HCT116 (cell line): ENCODE measurements at regions not wholly inside any gene's neighbourhood (a gene's known extent, or its start where the extent isn't known, plus 50 kb on each side); places are given as distances from the start of the nearest gene placed in this dataset.

Experiments
- ATAC-seq: fragments of 200-7000 bp; cut with Tn5 transposase; 2 replicates; pipeline ENCODE4 v1.9.1; 2020; ENCODE audit warnings: mild to moderate bottlenecking, moderate library complexity
- BruUV-seq: library from RNA; stranded (reverse); fragments of 400-500 nt; replicated peaks from 2 replicates; lab custom pipeline; 2021; lab: Mats Ljungman, UMichigan
- CTCF ChIA-PET: fragments of 300-600 bp; sonication (Branson Sonifier 250); formaldehyde crosslinking; loops from one replicate; lab custom pipeline; 2021; ENCODE audit warnings: antibody characterized with exemption; lab: Charles Lee
- POLR2A ChIA-PET: fragments of 300-600, 350-600 bp; sonication (Branson Sonifier 250); formaldehyde crosslinking; loops from one replicate; lab custom pipeline; 2021; ENCODE audit warnings: antibody characterized with exemption; lab: Charles Lee
- RAD21 ChIA-PET, 2 experiments: fragments of 300-600 bp; sonication (Branson Sonifier 250); formaldehyde crosslinking; loops; one replicate each; lab custom pipeline; 2023; ENCODE audit warnings: low total read pairs in 2 of 2; ENCODE audit not compliant: uncharacterized antibody in 2 of 2, unreplicated experiment in 2 of 2, low non-redundant PET in 1 of 2; lab: Charles Lee
- DNase-seq: peaks from one replicate; pipeline ENCODE4 v3.0.0-alpha.2; 2010; ENCODE audit warnings: low read depth, low spot score
- H2AFZ ChIP-seq: fragments of 200-600 bp; shearing (Covaris generic), sonication (generic); 2 replicates; pipeline ENCODE4 v1.6.1; 2017; ENCODE audit warnings: low read depth, mixed run types, mixed read lengths, antibody characterized with exemption, low read length; ENCODE audit not compliant: poor library complexity, severe bottlenecking
- H3K27ac ChIP-seq: 2 replicates; pipeline ENCODE4 v1.5.1; 2012; ENCODE audit warnings: low read depth, low read length
- H3K27me3 ChIP-seq: fragments of 200-600 bp; sonication (generic); 2 replicates; pipeline ENCODE4 v1.6.1; 2016; ENCODE audit warnings: mixed run types, low read length, mixed read lengths; ENCODE audit not compliant: insufficient read depth
- H3K36me3 ChIP-seq, 2 experiments: fragments of 200-500 bp in 1 of 2; fragments of 200-600 bp in 1 of 2; sonication (Bioruptor generic) in 1 of 2; sonication (generic) in 1 of 2; 2 replicates each; pipeline versions ENCODE4 v1.5.1 to v1.6.1; 2014 to 2016; ENCODE audit warnings: low read length in 2 of 2, inconsistent platforms in 1 of 2, mixed read lengths in 1 of 2, mixed run types in 1 of 2; ENCODE audit not compliant: insufficient read depth in 2 of 2, control insufficient read depth in 1 of 2
- H3K4me1 ChIP-seq, 2 experiments: fragments of 200-600 bp in 1 of 2; sonication (generic) in 1 of 2; 2 replicates each; pipeline versions ENCODE4 v1.5.1 to v1.6.1; 2012 to 2017; ENCODE audit warnings: low read length in 2 of 2, inconsistent platforms in 1 of 2, mild to moderate bottlenecking in 1 of 2, mixed read lengths in 1 of 2, mixed run types in 1 of 2, moderate library complexity in 1 of 2; ENCODE audit not compliant: insufficient read depth in 2 of 2, control insufficient read depth in 1 of 2
- H3K4me2 ChIP-seq: fragments of 200-600 bp; sonication (generic); 2 replicates; pipeline ENCODE4 v1.6.1; 2017; ENCODE audit warnings: mixed run types, low read length, mixed read lengths
- H3K4me3 ChIP-seq, 2 experiments: fragments of 200-600 bp in 1 of 2; sonication (generic) in 1 of 2; replicated peaks in 1 of 2; 2 replicates each; pipeline ENCODE4 v1.5.1; 2011 to 2016; ENCODE audit warnings: low read length in 2 of 2, control low read depth in 1 of 2, low read depth in 1 of 2, mild to moderate bottlenecking in 1 of 2, mixed read lengths in 1 of 2, mixed run types in 1 of 2
- H3K79me2 ChIP-seq: fragments of 200-600 bp; sonication (generic); 2 replicates; pipeline ENCODE4 v1.6.1; 2017; ENCODE audit warnings: mild to moderate bottlenecking, mixed run types, low read length, moderate library complexity, mixed read lengths; ENCODE audit not compliant: insufficient read depth
- H3K9ac ChIP-seq: fragments of 200-600 bp; sonication (generic); 2 replicates; pipeline ENCODE4 v1.6.1; 2016; ENCODE audit warnings: low read length, mixed read lengths
- H3K9me2 ChIP-seq: fragments of 200-600 bp; sonication (generic), shearing (Covaris generic); 2 replicates; pipeline ENCODE4 v1.6.1; 2017; ENCODE audit warnings: mixed run types, mild to moderate bottlenecking, moderate library complexity; ENCODE audit not compliant: insufficient read depth
- H3K9me3 ChIP-seq, 2 experiments: fragments of 200-500 bp in 1 of 2; fragments of 200-600 bp in 1 of 2; sonication (Bioruptor generic) in 1 of 2; sonication (generic) in 1 of 2; 2 replicates each; pipeline ENCODE4 v1.6.1; 2014 to 2017; ENCODE audit warnings: low read length in 2 of 2, mixed read lengths in 2 of 2, inconsistent platforms in 1 of 2, low read depth in 1 of 2, mild to moderate bottlenecking in 1 of 2, mixed run types in 1 of 2, moderate library complexity in 1 of 2; ENCODE audit not compliant: control insufficient read depth in 1 of 2, insufficient read depth in 1 of 2
- H4K20me1 ChIP-seq: fragments of 200-600 bp; sonication (generic), shearing (Covaris generic); 2 replicates; pipeline ENCODE4 v1.6.1; 2017; ENCODE audit warnings: mixed run types, mild to moderate bottlenecking, moderate library complexity; ENCODE audit not compliant: insufficient read depth
- CBX3 ChIP-seq: IDR thresholded peaks from 2 replicates; pipeline ENCODE4 v1.6.1; 2012; ENCODE audit warnings: low read depth
- CEBPB ChIP-seq: IDR thresholded peaks from 2 replicates; pipeline ENCODE4 v1.6.1; 2012; ENCODE audit warnings: low read depth
- EGR1 ChIP-seq: IDR thresholded peaks from 2 replicates; pipeline ENCODE4 v1.6.1; 2012; ENCODE audit warnings: low read depth
- ELF1 ChIP-seq: IDR thresholded peaks from 2 replicates; pipeline ENCODE4 v1.6.1; 2012; ENCODE audit warnings: low read depth, borderline replicate concordance
- FOSL1 ChIP-seq: IDR thresholded peaks from 2 replicates; pipeline ENCODE4 v1.6.1; 2012; ENCODE audit warnings: low read depth
- SRF ChIP-seq: IDR thresholded peaks from 2 replicates; pipeline ENCODE4 v1.6.1; 2012; ENCODE audit warnings: low read depth
- ZFX ChIP-seq: fragments of 450-650 bp; IDR thresholded peaks from 2 replicates; pipeline ENCODE4 v1.6.1; 2017
- ZNF274 ChIP-seq: fragments of 200-500 bp; sonication (Bioruptor generic); IDR thresholded peaks from 2 replicates; pipeline ENCODE4 v1.6.1; 2014; ENCODE audit warnings: mild to moderate bottlenecking, low read depth, low read length, inconsistent platforms
- intact Hi-C: fragments of 100-400 bp; cut with micrococcal nuclease; formaldehyde crosslinking; loops from 2 replicates; pipeline ENCODE4 v1.10.0; 2022
- TF ChIP-seq, protein P1 (sequence below): IDR thresholded peaks from 2 replicates; pipeline ENCODE4 v1.6.1; 2012; ENCODE audit warnings: low read depth

DNA sequence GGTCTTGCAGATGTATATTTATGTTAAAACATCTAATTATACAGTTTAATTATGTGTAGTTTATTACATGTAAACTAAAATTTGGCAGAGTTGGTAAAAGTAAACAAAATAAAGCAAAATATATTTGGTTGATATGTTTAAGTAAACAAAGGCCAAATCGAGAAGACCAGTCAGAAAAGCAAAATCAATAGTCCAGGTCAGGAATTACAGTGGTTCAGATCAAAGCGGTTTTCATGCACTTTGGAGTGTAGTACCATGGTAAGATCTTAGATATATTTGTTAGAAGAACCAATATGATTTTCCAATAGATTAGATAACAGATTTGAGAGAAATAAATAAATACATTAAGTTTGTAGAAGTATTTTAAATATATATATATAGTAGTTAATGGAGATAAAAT lies 1421.6 kb upstream of the CDH8 start:
- ChIA-PET CTCF (no interaction called here), POLR2A (no interaction called here), RAD21 (no interaction called here)
- no peaks in the 10 kb centered on the region for H3K27me3 ChIP-seq
- H3K27ac ChIP-seq, result no peak overlapping the region
- no peaks in the 10 kb centered on the region for H3K9me2 ChIP-seq
- DNase-seq (no peak), ATAC-seq (no peak)
- H3K4me2 ChIP-seq, result no peak overlapping the region
- no peaks in the 10 kb centered on the region for H3K36me3 ChIP-seq
- no peak overlapping the region for H3K4me3 ChIP-seq
- intact Hi-C loops, result no loop called here
- H2AFZ ChIP-seq, result no peak overlapping the region
- H4K20me1 ChIP-seq, result no peaks in the 10 kb centered on the region; the same call in 1 of the 2 replicates
- H3K9me3 ChIP-seq, result peaks cover 0 to 15% of the 10 kb centered on the region in 2 experiments; a peak in 2 of 4 replicates
- BruUV-seq, result no TSS peak
- TF ChIP-seq ELF1, result no peak
- TF ChIP-seq CBX3, result no peak
- TF ChIP-seq EGR1, result no peak
- TF ChIP-seq ZNF274, result no peak
- no peak for TF ChIP-seq SRF
- TF ChIP-seq, protein P1, sequence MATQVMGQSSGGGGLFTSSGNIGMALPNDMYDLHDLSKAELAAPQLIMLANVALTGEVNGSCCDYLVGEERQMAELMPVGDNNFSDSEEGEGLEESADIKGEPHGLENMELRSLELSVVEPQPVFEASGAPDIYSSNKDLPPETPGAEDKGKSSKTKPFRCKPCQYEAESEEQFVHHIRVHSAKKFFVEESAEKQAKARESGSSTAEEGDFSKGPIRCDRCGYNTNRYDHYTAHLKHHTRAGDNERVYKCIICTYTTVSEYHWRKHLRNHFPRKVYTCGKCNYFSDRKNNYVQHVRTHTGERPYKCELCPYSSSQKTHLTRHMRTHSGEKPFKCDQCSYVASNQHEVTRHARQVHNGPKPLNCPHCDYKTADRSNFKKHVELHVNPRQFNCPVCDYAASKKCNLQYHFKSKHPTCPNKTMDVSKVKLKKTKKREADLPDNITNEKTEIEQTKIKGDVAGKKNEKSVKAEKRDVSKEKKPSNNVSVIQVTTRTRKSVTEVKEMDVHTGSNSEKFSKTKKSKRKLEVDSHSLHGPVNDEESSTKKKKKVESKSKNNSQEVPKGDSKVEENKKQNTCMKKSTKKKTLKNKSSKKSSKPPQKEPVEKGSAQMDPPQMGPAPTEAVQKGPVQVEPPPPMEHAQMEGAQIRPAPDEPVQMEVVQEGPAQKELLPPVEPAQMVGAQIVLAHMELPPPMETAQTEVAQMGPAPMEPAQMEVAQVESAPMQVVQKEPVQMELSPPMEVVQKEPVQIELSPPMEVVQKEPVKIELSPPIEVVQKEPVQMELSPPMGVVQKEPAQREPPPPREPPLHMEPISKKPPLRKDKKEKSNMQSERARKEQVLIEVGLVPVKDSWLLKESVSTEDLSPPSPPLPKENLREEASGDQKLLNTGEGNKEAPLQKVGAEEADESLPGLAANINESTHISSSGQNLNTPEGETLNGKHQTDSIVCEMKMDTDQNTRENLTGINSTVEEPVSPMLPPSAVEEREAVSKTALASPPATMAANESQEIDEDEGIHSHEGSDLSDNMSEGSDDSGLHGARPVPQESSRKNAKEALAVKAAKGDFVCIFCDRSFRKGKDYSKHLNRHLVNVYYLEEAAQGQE, result no peak
- TF ChIP-seq ZFX, result no peak
- TF ChIP-seq CEBPB, result no peak
- TF ChIP-seq FOSL1, result no peak
- TF ChIP-seq, all 23 proteins: peak for 0
- H3K9ac ChIP-seq, result no peak overlapping the region
- H3K4me1 ChIP-seq, result no peaks in the 10 kb centered on the region
- H3K79me2 ChIP-seq, result no peaks in the 10 kb centered on the region
